ENCODE measurements at regions not wholly inside any gene's neighbourhood (a gene's known extent, or its start where the extent isn't known, plus 50 kb on each side); places are given as distances from the start of the nearest gene placed in this dataset.

DNA sequence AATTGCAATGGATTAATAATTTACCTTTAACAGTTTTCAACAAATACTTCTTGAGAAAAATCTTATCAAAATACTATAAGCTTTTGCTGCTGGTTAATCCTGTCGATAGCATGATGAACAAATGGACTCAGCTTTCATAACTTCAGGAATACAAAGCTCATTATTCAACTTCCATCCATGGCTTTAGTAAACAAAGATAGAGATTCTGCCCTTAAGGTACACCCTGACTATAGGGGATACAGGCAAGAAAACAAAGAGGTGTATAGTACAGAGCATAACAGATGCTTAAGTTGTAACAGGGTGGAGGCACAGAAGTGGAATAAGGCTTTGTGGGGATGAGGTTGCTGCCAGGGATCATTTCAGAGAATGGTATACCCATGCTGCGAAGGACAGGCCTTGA is 57.0 kb upstream of the FOXN2 start:
- no peak for DNase-seq
- H3K27me3 Mint-ChIP-seq = no peaks in the 10 kb centered on the region
- no peaks in the 10 kb centered on the region for H3K36me3 Mint-ChIP-seq (ENCODE audit: low read depth)
- H3K27ac Mint-ChIP-seq = no peak overlapping the region
- H3K4me3 Mint-ChIP-seq = no peak overlapping the region
- H3K4me1 Mint-ChIP-seq (ENCODE audit: low read depth) = no peaks in the 10 kb centered on the region
- H3K9me3 Mint-ChIP-seq = no peaks in the 10 kb centered on the region

DNA sequence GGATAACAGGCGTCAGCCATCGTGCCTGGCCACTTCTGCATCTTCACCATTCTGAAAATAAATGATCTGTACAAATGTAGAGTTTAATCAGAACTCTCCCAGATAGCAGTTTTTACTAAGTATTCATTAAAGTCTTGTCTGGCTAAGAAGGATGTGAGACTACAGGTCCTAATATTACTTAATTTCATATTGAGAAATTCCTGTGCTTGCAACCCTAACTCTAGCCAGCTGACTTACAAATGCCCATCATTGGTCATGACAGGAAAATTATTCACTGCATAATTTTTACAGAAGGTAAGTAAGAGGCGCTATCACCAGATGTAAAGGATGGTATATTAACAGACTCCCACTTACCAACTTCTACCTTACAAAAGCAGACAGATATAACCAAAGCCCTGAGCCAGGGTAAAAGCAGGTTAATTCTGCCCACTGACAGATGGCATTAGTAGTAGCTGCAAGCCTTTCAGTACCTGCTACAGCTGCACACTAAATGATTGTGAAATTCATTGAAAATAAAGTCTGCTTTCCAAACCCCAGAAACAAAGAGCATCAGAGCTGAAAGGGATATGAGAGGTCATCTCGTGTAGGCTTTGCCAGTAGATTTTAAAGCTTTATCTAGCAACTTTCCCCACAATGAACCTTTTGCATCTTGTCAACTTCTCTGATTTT is 55.9 kb upstream of the FOXN2 start:
- no peak overlapping the region for H3K4me3 Mint-ChIP-seq
- H3K9me3 Mint-ChIP-seq = no peaks in the 10 kb centered on the region
- DNase-seq = no peak
- H3K27ac Mint-ChIP-seq = no peak overlapping the region
- no peaks in the 10 kb centered on the region for H3K4me1 Mint-ChIP-seq (ENCODE audit: low read depth)
- no peaks in the 10 kb centered on the region for H3K36me3 Mint-ChIP-seq (ENCODE audit: low read depth)
- no peaks in the 10 kb centered on the region for H3K27me3 Mint-ChIP-seq

DNA sequence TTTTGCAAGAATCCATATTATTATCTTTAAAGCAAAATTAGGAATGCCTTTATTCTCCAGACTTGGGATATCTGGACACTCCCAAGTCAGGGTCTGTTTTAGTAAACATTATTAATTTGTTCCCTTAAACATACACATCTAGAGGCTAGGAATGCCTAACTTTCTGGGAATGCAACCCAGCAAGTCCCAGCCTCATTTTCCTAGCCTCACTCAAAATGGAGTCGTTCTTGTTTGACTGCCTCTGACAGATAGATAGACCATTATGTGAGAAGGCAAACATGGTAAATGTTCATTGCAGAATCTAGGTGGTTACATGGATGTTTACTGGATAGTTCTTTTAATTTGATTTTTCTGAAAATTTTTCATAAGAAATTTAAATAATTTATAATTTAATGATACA is 54.7 kb upstream of the FOXN2 start:
- no peaks in the 10 kb centered on the region for H3K4me1 Mint-ChIP-seq (ENCODE audit: low read depth)
- no peak overlapping the region for H3K4me3 Mint-ChIP-seq
- H3K9me3 Mint-ChIP-seq = no peaks in the 10 kb centered on the region
- H3K36me3 Mint-ChIP-seq (ENCODE audit: low read depth) = no peaks in the 10 kb centered on the region
- H3K27ac Mint-ChIP-seq = no peak overlapping the region
- no peak for DNase-seq
- H3K27me3 Mint-ChIP-seq = no peaks in the 10 kb centered on the region

DNA sequence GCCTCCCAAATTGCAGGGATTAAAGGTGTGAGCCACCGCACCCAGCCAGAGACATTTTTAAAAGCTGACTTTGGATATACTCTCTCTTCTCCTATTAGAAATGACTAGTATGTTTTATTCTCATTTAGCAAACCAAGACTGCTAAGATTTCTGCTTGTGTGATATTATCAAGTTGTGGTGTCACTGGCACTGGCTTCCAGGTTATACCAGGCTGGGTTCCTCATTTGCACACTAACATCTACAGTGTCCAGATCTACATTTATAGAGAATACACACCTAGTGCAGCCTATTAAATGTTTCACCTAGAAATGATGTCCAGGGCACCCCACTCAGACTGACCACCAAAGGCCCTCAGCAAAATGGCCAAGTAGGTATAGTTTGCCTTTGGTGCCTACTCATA is 49.9 kb upstream of the FOXN2 start:
- Mint-ChIP-seq H3K4me3 (no peak overlapping the region), H3K4me1 (ENCODE audit: low read depth) (no peaks in the 10 kb centered on the region), H3K9me3 (no peaks in the 10 kb centered on the region), H3K27me3 (no peaks in the 10 kb centered on the region), H3K27ac (no peak overlapping the region), H3K36me3 (ENCODE audit: low read depth) (no peaks in the 10 kb centered on the region)
- no peak for DNase-seq

All from activated T-cell treated with anti-CD3 and anti-CD28 coated beads, Interleukin-2, amount 50 U/mL, for 24 hours (primary cell).